Panc1 (cell line): ENCODE measurements at regions not wholly inside any gene's neighbourhood (a gene's known extent, or its start where the extent isn't known, plus 50 kb on each side); places are given as distances from the start of the nearest gene placed in this dataset.

Experiments
- POLR2AphosphoS5 ChIP-seq: IDR thresholded peaks from 2 replicates; pipeline ENCODE4 v1.6.1; 2012; ENCODE audit warnings: mild to moderate bottlenecking, low read depth, low read length, moderate library complexity
- TCF7L2 ChIP-seq: IDR thresholded peaks from 2 replicates; pipeline ENCODE4 v1.6.1; 2011; ENCODE audit warnings: mild to moderate bottlenecking, low read depth, low read length, inconsistent platforms
- TF ChIP-seq, protein P1 (sequence below): fragments of 450-650 bp; IDR thresholded peaks from 2 replicates; pipeline ENCODE4 v1.5.1; 2017; ENCODE audit warnings: mild to moderate bottlenecking
- TF ChIP-seq, protein P2 (sequence below), 2 experiments: IDR thresholded peaks; 2 replicates each; pipeline ENCODE4 v1.6.1; 2011 to 2012; ENCODE audit warnings: low read depth in 2 of 2, control low read depth in 1 of 2, low read length in 1 of 2, mild to moderate bottlenecking in 1 of 2, moderate library complexity in 1 of 2; ENCODE audit not compliant: insufficient read depth in 1 of 2

DNA sequence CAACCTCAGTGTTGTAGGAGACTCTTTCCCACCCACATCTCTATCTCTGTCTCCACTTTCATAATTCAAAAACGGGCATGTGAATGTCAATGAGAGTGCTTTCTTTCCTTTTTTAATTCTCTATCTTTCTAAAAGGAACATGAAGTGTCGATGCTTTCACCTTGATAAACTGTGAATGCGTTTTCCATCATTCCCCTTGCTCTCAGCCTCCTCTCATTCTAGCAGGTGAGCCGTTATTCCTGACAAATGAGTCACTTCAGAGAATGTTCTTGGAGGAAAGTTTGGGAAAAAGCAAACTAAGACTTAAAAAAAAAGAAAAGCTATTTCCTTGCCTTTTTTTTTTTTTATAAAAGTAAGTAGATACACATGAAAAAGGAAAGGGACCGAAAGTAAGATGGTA lies 226.0 kb upstream of the C1orf87 start:
- TF ChIP-seq, protein P1, sequence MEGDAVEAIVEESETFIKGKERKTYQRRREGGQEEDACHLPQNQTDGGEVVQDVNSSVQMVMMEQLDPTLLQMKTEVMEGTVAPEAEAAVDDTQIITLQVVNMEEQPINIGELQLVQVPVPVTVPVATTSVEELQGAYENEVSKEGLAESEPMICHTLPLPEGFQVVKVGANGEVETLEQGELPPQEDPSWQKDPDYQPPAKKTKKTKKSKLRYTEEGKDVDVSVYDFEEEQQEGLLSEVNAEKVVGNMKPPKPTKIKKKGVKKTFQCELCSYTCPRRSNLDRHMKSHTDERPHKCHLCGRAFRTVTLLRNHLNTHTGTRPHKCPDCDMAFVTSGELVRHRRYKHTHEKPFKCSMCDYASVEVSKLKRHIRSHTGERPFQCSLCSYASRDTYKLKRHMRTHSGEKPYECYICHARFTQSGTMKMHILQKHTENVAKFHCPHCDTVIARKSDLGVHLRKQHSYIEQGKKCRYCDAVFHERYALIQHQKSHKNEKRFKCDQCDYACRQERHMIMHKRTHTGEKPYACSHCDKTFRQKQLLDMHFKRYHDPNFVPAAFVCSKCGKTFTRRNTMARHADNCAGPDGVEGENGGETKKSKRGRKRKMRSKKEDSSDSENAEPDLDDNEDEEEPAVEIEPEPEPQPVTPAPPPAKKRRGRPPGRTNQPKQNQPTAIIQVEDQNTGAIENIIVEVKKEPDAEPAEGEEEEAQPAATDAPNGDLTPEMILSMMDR: no peak
- TF ChIP-seq POLR2AphosphoS5 (no peak), TCF7L2 (no peak)
- TF ChIP-seq, protein P2, sequence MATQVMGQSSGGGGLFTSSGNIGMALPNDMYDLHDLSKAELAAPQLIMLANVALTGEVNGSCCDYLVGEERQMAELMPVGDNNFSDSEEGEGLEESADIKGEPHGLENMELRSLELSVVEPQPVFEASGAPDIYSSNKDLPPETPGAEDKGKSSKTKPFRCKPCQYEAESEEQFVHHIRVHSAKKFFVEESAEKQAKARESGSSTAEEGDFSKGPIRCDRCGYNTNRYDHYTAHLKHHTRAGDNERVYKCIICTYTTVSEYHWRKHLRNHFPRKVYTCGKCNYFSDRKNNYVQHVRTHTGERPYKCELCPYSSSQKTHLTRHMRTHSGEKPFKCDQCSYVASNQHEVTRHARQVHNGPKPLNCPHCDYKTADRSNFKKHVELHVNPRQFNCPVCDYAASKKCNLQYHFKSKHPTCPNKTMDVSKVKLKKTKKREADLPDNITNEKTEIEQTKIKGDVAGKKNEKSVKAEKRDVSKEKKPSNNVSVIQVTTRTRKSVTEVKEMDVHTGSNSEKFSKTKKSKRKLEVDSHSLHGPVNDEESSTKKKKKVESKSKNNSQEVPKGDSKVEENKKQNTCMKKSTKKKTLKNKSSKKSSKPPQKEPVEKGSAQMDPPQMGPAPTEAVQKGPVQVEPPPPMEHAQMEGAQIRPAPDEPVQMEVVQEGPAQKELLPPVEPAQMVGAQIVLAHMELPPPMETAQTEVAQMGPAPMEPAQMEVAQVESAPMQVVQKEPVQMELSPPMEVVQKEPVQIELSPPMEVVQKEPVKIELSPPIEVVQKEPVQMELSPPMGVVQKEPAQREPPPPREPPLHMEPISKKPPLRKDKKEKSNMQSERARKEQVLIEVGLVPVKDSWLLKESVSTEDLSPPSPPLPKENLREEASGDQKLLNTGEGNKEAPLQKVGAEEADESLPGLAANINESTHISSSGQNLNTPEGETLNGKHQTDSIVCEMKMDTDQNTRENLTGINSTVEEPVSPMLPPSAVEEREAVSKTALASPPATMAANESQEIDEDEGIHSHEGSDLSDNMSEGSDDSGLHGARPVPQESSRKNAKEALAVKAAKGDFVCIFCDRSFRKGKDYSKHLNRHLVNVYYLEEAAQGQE (IDR thresholded peaks at IDR 0.05; ENCODE audit: insufficient read depth in 1 of 2, low read depth in 2 of 2, low read length in 1 of 2): no peak
